ENCODE measurements at regions not wholly inside any gene's neighbourhood (a gene's known extent, or its start where the extent isn't known, plus 50 kb on each side); places are given as distances from the start of the nearest gene placed in this dataset.

DNA sequence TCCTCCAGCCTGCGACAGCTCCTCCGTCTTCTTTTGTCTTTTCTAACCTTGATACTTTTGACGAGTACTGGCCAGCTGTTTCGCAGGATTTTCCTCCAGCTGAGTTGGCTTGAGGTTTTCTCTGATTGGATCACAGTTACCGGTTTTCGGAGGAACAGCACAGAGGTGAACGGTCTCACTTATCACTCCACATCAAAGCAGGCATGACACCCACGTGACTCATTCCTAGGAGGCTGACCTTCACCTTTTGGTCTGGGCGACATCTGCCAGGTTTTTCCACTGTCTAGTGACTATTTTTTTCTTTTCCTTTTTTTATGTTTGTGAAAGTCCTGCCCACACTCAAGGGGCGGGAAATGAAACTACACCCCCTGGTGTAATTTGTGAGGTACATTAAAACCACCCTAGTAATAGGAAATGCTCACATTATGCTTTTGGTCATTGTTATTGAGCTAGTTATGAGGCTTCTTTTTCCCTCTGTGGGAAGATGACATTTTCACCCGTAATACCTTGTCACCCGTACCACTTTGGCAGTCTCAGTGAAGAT lies 319.2 kb downstream of the GADD45G start:
- Histone ChIP-seq H2BK5ac (ENCODE audit: low read depth, low read length) (no peak overlapping the region), H2AK5ac (ENCODE audit: low read depth, low read length) (no peak overlapping the region), H3K18ac (ENCODE audit: extremely low read depth, low read length) (no peak overlapping the region), H3K79me2 (ENCODE audit: control insufficient read depth in 1 of 2, insufficient read depth in 2 of 2, low read length in 2 of 2) (no peaks in the 10 kb centered on the region; a peak in 1 of 4 replicates), H3K9me3 (ENCODE audit: insufficient read depth in 2 of 2, low read depth in 1 of 2, low read length in 1 of 2) (no peaks in the 10 kb centered on the region), H3K36me3 (ENCODE audit: control insufficient read depth in 2 of 4, insufficient read depth in 4 of 4, low read length in 3 of 4) (no peaks in the 10 kb centered on the region), H3K9ac (replicated peaks in 1 of 4; ENCODE audit: extremely low read depth in 1 of 4, low read depth in 3 of 4, low read length in 3 of 4) (no peak overlapping the region), H4K91ac (replicated peaks; ENCODE audit: insufficient read length, low read length) (no peak overlapping the region), H2BK15ac (ENCODE audit: low read length) (no peak overlapping the region), H3K27me3 (replicated peaks in 1 of 4; ENCODE audit: control insufficient read depth in 3 of 4, extremely low read depth in 1 of 4, insufficient read depth in 3 of 4, low read length in 3 of 4) (no peaks in the 10 kb centered on the region), H2AFZ (ENCODE audit: low read length) (no peak overlapping the region), H4K20me1 (replicated peaks in 1 of 2; ENCODE audit: control insufficient read depth in 1 of 2, insufficient read depth in 2 of 2, low read length in 2 of 2) (peaks cover 0 to 3% of the 10 kb centered on the region in 2 experiments), H2BK120ac (replicated peaks; ENCODE audit: low read depth, low read length) (no peak overlapping the region), H3K4me1 (replicated peaks in 1 of 4; ENCODE audit: control insufficient read depth in 3 of 4, insufficient read depth in 4 of 4, low read length in 3 of 4) (no peaks in the 10 kb centered on the region), H2BK12ac (ENCODE audit: low read depth, low read length) (no peak overlapping the region), H4K8ac (ENCODE audit: extremely low read depth, insufficient read depth, low read length) (no peak overlapping the region), H3K27ac (ENCODE audit: low read depth, low read length) (no peak overlapping the region), H3K23ac (ENCODE audit: insufficient read length) (no peak overlapping the region), H4K5ac (ENCODE audit: insufficient read length, low read depth, low read length) (no peak overlapping the region), H3K4me2 (ENCODE audit: insufficient read depth in 1 of 2, low read depth in 2 of 2, low read length in 2 of 2) (no peak overlapping the region), H3K4ac (replicated peaks; ENCODE audit: insufficient read length, low read depth, low read length) (no peak overlapping the region), H3K56ac (replicated peaks; ENCODE audit: insufficient read length, low read depth, low read length) (no peak overlapping the region), H3K14ac (ENCODE audit: insufficient read length) (no peak overlapping the region), H2BK20ac (ENCODE audit: low read length) (no peak overlapping the region), H3K23me2 (ENCODE audit: low read depth, low read length) (no peaks in the 10 kb centered on the region; the same call in 1 of the 2 replicates), H3K79me1 (ENCODE audit: low read depth, low read length) (no peaks in the 10 kb centered on the region), H3K4me3 (ENCODE audit: extremely low read depth in 1 of 4, insufficient read depth in 2 of 4, low read depth in 3 of 4, low read length in 4 of 4) (no peak overlapping the region)
- ChIA-PET POLR2A (ENCODE audit: partially characterized antibody) (no interaction called here), CTCF (ENCODE audit: partially characterized antibody) (interaction anchor here (1.0 to 6.6 kb wide), 14 partner anchors 9 to 359 kb away, joined by 3 to 45 read pairs (median 4); no protein-coding TSS in a partner anchor)
- DNase-seq (ENCODE audit: low read depth in 1 of 2, low spot score in 2 of 2) (no peak), FAIRE-seq (peak; percentile 13)
- 88% methylated on average over 12 of the region's 12 CpGs; no CpG with 5 or more reads in 1 of the 2 experiments for WGBS, 2 experiments (ENCODE audit: extremely low coverage in 1 of 2, insufficient coverage in 1 of 2, insufficient read length in 1 of 2, insufficient replicate concordance in 2 of 2, low coverage in 1 of 2, low lambda C conversion rate in 2 of 2, missing lambda C conversion rate in 1 of 2)
- TF ChIP-seq, protein P1, sequence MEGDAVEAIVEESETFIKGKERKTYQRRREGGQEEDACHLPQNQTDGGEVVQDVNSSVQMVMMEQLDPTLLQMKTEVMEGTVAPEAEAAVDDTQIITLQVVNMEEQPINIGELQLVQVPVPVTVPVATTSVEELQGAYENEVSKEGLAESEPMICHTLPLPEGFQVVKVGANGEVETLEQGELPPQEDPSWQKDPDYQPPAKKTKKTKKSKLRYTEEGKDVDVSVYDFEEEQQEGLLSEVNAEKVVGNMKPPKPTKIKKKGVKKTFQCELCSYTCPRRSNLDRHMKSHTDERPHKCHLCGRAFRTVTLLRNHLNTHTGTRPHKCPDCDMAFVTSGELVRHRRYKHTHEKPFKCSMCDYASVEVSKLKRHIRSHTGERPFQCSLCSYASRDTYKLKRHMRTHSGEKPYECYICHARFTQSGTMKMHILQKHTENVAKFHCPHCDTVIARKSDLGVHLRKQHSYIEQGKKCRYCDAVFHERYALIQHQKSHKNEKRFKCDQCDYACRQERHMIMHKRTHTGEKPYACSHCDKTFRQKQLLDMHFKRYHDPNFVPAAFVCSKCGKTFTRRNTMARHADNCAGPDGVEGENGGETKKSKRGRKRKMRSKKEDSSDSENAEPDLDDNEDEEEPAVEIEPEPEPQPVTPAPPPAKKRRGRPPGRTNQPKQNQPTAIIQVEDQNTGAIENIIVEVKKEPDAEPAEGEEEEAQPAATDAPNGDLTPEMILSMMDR (IDR thresholded peaks at IDR 0.05; ENCODE audit: control extremely low read depth in 1 of 3, insufficient read depth in 1 of 3, low read depth in 1 of 3, low read length in 3 of 3): peak in 1 of 3 experiments; percentile 10; a peak in 2 of 4 replicates
- TF ChIP-seq, protein P2, sequence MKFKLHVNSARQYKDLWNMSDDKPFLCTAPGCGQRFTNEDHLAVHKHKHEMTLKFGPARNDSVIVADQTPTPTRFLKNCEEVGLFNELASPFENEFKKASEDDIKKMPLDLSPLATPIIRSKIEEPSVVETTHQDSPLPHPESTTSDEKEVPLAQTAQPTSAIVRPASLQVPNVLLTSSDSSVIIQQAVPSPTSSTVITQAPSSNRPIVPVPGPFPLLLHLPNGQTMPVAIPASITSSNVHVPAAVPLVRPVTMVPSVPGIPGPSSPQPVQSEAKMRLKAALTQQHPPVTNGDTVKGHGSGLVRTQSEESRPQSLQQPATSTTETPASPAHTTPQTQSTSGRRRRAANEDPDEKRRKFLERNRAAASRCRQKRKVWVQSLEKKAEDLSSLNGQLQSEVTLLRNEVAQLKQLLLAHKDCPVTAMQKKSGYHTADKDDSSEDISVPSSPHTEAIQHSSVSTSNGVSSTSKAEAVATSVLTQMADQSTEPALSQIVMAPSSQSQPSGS (IDR thresholded peaks at IDR 0.05; ENCODE audit: low read length): no peak
- TF ChIP-seq TAF7 (optimal IDR thresholded peaks at IDR 0.05; ENCODE audit: borderline replicate concordance, low read depth, low read length) (no peak), RAD21 (IDR thresholded peaks at IDR 0.05 in 1 of 2, conservative IDR thresholded peaks at IDR 0.05 in 1 of 2; ENCODE audit: low read depth in 2 of 2, low read length in 2 of 2) (peak; percentile 13 to 28; a peak in 2 of 4 replicates)

Measured in H1 (cell line).